ENCODE measurements at regions not wholly inside any gene's neighbourhood (a gene's known extent, or its start where the extent isn't known, plus 50 kb on each side); places are given as distances from the start of the nearest gene placed in this dataset.

DNA sequence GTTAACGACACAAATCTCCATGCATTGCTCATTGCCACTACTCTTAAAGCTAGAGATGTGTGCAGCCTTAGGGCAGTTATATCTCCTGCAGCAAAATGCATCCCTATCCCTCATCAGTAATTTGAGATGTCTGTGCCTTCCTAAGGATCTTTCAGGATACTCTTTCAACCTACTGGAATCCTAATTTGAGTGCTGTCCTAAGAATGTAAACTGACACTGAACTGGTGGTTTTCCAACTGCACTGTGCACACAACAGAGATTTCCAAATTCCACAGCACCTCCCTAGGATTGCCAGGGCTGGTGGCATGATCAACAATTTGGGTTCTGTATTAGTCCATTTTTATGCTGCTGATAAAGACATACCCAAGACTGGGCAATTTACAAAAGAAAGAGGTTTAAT is 193.9 kb downstream of the LTN1 start:
- ATAC-seq (no peak), DNase-seq (ENCODE audit: low spot score) (no peak)
- peaks cover 14% of the 10 kb centered on the region for H3K9me3 Mint-ChIP-seq
- H3K27ac Mint-ChIP-seq, result no peak overlapping the region
- no peak overlapping the region for H3K4me3 Mint-ChIP-seq
- ChIA-PET POLR2A (no interaction called here), CTCF (no interaction called here)
- H3K36me3 Mint-ChIP-seq, result peaks cover 4% of the 10 kb centered on the region; the same call in 1 of the 2 replicates
- TF ChIP-seq, protein P1, sequence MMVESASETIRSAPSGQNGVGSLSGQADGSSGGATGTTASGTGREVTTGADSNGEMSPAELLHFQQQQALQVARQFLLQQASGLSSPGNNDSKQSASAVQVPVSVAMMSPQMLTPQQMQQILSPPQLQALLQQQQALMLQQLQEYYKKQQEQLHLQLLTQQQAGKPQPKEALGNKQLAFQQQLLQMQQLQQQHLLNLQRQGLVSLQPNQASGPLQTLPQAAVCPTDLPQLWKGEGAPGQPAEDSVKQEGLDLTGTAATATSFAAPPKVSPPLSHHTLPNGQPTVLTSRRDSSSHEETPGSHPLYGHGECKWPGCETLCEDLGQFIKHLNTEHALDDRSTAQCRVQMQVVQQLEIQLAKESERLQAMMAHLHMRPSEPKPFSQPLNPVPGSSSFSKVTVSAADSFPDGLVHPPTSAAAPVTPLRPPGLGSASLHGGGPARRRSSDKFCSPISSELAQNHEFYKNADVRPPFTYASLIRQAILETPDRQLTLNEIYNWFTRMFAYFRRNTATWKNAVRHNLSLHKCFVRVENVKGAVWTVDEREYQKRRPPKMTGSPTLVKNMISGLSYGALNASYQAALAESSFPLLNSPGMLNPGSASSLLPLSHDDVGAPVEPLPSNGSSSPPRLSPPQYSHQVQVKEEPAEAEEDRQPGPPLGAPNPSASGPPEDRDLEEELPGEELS (CRISPR knock-in tag; IDR thresholded peaks at IDR 0.05), result no peak
- TF ChIP-seq, protein P2, sequence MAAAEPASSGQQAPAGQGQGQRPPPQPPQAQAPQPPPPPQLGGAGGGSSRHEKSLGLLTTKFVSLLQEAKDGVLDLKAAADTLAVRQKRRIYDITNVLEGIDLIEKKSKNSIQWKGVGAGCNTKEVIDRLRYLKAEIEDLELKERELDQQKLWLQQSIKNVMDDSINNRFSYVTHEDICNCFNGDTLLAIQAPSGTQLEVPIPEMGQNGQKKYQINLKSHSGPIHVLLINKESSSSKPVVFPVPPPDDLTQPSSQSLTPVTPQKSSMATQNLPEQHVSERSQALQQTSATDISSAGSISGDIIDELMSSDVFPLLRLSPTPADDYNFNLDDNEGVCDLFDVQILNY (CRISPR knock-in tag; IDR thresholded peaks at IDR 0.05), result no peak
- TF ChIP-seq, protein P3, sequence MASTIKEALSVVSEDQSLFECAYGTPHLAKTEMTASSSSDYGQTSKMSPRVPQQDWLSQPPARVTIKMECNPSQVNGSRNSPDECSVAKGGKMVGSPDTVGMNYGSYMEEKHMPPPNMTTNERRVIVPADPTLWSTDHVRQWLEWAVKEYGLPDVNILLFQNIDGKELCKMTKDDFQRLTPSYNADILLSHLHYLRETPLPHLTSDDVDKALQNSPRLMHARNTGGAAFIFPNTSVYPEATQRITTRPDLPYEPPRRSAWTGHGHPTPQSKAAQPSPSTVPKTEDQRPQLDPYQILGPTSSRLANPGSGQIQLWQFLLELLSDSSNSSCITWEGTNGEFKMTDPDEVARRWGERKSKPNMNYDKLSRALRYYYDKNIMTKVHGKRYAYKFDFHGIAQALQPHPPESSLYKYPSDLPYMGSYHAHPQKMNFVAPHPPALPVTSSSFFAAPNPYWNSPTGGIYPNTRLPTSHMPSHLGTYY (CRISPR knock-in tag; IDR thresholded peaks at IDR 0.05), result no peak
- no peak for TF ChIP-seq FOXP1 (CRISPR knock-in tag; IDR thresholded peaks at IDR 0.05; ENCODE audit: borderline replicate concordance)
- no peak for TF ChIP-seq MYBL2 (CRISPR knock-in tag; IDR thresholded peaks at IDR 0.05)
- TF ChIP-seq TP53 (CRISPR knock-in tag; IDR thresholded peaks at IDR 0.05), result no peak
- H3K27me3 Mint-ChIP-seq (ENCODE audit: low read depth), result no peaks in the 10 kb centered on the region; the same call in 1 of the 2 replicates
- peaks cover 16% of the 10 kb centered on the region for H3K4me1 Mint-ChIP-seq

DNA sequence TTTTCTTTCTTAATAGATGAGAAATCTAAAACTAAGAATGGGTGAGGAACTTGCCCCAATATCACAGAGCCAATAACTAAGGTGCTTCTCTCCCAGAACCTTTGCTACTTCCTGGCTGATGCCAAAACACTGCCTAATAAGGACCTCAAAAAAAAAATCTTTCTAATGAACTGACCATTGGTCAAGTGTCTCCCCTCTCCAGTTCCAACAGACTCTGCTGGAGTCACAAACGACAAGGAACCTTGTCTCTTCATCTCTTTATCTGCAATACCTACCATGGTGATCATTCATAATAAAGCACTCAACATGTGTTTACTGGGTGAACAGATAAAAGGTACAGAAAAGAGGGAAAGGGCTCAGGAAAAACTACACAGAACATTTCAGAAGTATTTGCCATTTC is 197.4 kb downstream of the LTN1 start:
- no peak overlapping the region for H3K4me3 Mint-ChIP-seq
- ATAC-seq (no peak), DNase-seq (ENCODE audit: low spot score) (no peak)
- ChIA-PET CTCF (no interaction called here), POLR2A (no interaction called here)
- H3K27ac Mint-ChIP-seq, result no peak overlapping the region
- H3K4me1 Mint-ChIP-seq, result peaks cover 16% of the 10 kb centered on the region
- peaks cover 4% of the 10 kb centered on the region; the same call in 1 of the 2 replicates for H3K36me3 Mint-ChIP-seq
- peaks cover 18% of the 10 kb centered on the region for H3K9me3 Mint-ChIP-seq
- no peaks in the 10 kb centered on the region; the same call in 1 of the 2 replicates for H3K27me3 Mint-ChIP-seq (ENCODE audit: low read depth)
- TF ChIP-seq ZNF138 (CRISPR knock-in tag; conservative IDR thresholded peaks at IDR 0.05) (no peak), NFE2L1 (CRISPR knock-in tag; IDR thresholded peaks at IDR 0.05) (no peak), JUN (CRISPR knock-in tag; IDR thresholded peaks at IDR 0.05) (no peak), KAT7 (CRISPR knock-in tag; IDR thresholded peaks at IDR 0.05; ENCODE audit: borderline replicate concordance) (no peak), ZNF121 (CRISPR knock-in tag; IDR thresholded peaks at IDR 0.05) (no peak), NR1H2 (CRISPR knock-in tag; IDR thresholded peaks at IDR 0.05) (no peak), MXD4 (CRISPR knock-in tag; IDR thresholded peaks at IDR 0.05; ENCODE audit: borderline replicate concordance) (no peak), RORB (CRISPR knock-in tag; IDR thresholded peaks at IDR 0.05) (no peak), ATF1 (CRISPR knock-in tag; IDR thresholded peaks at IDR 0.05) (no peak), CREM (CRISPR knock-in tag; IDR thresholded peaks at IDR 0.05) (no peak), SP1 (CRISPR knock-in tag; conservative IDR thresholded peaks at IDR 0.05) (no peak), NR3C1 (CRISPR knock-in tag; conservative IDR thresholded peaks at IDR 0.05; ENCODE audit: low read depth) (no peak)
- TF ChIP-seq, protein P4, sequence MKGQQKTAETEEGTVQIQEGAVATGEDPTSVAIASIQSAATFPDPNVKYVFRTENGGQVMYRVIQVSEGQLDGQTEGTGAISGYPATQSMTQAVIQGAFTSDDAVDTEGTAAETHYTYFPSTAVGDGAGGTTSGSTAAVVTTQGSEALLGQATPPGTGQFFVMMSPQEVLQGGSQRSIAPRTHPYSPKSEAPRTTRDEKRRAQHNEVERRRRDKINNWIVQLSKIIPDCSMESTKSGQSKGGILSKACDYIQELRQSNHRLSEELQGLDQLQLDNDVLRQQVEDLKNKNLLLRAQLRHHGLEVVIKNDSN (CRISPR knock-in tag; IDR thresholded peaks at IDR 0.05), result no peak
- TF ChIP-seq, protein P5, sequence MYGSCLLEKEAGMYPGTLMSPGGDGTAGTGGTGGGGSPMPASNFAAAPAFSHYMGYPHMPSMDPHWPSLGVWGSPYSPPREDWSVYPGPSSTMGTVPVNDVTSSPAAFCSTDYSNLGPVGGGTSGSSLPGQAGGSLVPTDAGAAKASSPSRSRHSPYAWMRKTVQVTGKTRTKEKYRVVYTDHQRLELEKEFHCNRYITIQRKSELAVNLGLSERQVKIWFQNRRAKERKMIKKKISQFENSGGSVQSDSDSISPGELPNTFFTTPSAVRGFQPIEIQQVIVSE (CRISPR knock-in tag; IDR thresholded peaks at IDR 0.05; ENCODE audit: borderline replicate concordance), result no peak
- TF ChIP-seq, protein P6, sequence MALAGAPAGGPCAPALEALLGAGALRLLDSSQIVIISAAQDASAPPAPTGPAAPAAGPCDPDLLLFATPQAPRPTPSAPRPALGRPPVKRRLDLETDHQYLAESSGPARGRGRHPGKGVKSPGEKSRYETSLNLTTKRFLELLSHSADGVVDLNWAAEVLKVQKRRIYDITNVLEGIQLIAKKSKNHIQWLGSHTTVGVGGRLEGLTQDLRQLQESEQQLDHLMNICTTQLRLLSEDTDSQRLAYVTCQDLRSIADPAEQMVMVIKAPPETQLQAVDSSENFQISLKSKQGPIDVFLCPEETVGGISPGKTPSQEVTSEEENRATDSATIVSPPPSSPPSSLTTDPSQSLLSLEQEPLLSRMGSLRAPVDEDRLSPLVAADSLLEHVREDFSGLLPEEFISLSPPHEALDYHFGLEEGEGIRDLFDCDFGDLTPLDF (CRISPR knock-in tag; IDR thresholded peaks at IDR 0.05), result no peak
- TF ChIP-seq, protein P7, sequence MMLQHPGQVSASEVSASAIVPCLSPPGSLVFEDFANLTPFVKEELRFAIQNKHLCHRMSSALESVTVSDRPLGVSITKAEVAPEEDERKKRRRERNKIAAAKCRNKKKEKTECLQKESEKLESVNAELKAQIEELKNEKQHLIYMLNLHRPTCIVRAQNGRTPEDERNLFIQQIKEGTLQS (CRISPR knock-in tag; conservative IDR thresholded peaks at IDR 0.05), result no peak
- TF ChIP-seq, protein P8, sequence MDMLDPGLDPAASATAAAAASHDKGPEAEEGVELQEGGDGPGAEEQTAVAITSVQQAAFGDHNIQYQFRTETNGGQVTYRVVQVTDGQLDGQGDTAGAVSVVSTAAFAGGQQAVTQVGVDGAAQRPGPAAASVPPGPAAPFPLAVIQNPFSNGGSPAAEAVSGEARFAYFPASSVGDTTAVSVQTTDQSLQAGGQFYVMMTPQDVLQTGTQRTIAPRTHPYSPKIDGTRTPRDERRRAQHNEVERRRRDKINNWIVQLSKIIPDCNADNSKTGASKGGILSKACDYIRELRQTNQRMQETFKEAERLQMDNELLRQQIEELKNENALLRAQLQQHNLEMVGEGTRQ (CRISPR knock-in tag; IDR thresholded peaks at IDR 0.05), result no peak
- TF ChIP-seq, protein P9, sequence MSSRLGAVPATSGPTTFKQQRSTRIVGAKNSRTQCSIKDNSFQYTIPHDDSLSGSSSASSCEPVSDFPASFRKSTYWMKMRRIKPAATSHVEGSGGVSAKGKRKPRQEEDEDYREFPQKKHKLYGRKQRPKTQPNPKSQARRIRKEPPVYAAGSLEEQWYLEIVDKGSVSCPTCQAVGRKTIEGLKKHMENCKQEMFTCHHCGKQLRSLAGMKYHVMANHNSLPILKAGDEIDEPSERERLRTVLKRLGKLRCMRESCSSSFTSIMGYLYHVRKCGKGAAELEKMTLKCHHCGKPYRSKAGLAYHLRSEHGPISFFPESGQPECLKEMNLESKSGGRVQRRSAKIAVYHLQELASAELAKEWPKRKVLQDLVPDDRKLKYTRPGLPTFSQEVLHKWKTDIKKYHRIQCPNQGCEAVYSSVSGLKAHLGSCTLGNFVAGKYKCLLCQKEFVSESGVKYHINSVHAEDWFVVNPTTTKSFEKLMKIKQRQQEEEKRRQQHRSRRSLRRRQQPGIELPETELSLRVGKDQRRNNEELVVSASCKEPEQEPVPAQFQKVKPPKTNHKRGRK (CRISPR knock-in tag; IDR thresholded peaks at IDR 0.05; ENCODE audit: borderline replicate concordance), result no peak
